ENCODE measurements at regions not wholly inside any gene's neighbourhood (a gene's known extent, or its start where the extent isn't known, plus 50 kb on each side); places are given as distances from the start of the nearest gene placed in this dataset.

DNA sequence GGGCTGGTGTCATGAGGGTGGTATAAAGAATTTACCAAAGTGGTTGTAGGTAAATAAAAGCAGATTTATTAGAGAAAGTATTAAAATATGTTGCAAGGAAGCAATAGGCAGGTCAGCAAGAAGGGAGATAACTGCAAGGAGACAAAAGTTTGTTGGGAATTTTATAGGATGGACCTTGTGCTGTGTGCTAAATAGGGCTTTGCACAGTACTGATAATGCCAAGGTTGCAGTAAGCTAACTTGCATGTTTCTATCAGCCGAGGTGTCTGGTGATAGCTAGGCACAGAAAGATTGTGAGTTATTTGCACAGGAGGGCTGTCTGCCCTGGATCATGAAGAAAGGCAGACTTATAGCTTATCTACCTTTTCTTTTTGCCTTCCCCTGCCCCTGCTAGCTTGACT is 102.5 kb upstream of the SPRED1 start:
- H3K27me3 ChIP-seq (ENCODE audit: insufficient read depth, low read length) = no peaks in the 10 kb centered on the region

More for the DNA sequence above, 102.5 kb upstream of the SPRED1 start:
- Histone ChIP-seq H3K4me3 (replicated peaks in 1 of 2; ENCODE audit: low read depth in 1 of 2, low read length in 2 of 2) (no peak overlapping the region), H3K27ac (ENCODE audit: low read depth, low read length) (no peak overlapping the region), H3K9ac (ENCODE audit: low read length) (no peak overlapping the region), H3K4me1 (ENCODE audit: control insufficient read depth in 1 of 2, insufficient read depth in 2 of 2, low read length in 2 of 2) (no peaks in the 10 kb centered on the region), H3K4me2 (ENCODE audit: low read length) (no peak overlapping the region), H4K20me1 (ENCODE audit: insufficient read depth) (no peaks in the 10 kb centered on the region), H3K36me3 (ENCODE audit: control insufficient read depth in 1 of 2, insufficient read depth in 2 of 2, low read length in 2 of 2) (no peaks in the 10 kb centered on the region), H3K9me2 (ENCODE audit: insufficient read depth) (no peaks in the 10 kb centered on the region), H3K79me2 (ENCODE audit: insufficient read depth, low read length) (no peaks in the 10 kb centered on the region), H3K9me3 (ENCODE audit: control insufficient read depth in 1 of 2, insufficient read depth in 1 of 2, low read depth in 1 of 2, low read length in 2 of 2) (peaks cover 0 to 5% of the 10 kb centered on the region in 2 experiments; a peak in 1 of 4 replicates), H2AFZ (ENCODE audit: low read depth, low read length, poor library complexity, severe bottlenecking) (no peak overlapping the region)
- POLR2A ChIA-PET = no interaction called here
- no TSS peak for BruUV-seq (replicated peaks)
- CTCF ChIA-PET = no interaction called here
- DNase-seq (ENCODE audit: low read depth, low spot score) = no peak
- no peak for ATAC-seq
- TF ChIP-seq REST (IDR thresholded peaks at IDR 0.05; ENCODE audit: low read depth) = no peak
- TF ChIP-seq SP1 (IDR thresholded peaks at IDR 0.05; ENCODE audit: low read depth) = no peak
- TF ChIP-seq, protein P1, sequence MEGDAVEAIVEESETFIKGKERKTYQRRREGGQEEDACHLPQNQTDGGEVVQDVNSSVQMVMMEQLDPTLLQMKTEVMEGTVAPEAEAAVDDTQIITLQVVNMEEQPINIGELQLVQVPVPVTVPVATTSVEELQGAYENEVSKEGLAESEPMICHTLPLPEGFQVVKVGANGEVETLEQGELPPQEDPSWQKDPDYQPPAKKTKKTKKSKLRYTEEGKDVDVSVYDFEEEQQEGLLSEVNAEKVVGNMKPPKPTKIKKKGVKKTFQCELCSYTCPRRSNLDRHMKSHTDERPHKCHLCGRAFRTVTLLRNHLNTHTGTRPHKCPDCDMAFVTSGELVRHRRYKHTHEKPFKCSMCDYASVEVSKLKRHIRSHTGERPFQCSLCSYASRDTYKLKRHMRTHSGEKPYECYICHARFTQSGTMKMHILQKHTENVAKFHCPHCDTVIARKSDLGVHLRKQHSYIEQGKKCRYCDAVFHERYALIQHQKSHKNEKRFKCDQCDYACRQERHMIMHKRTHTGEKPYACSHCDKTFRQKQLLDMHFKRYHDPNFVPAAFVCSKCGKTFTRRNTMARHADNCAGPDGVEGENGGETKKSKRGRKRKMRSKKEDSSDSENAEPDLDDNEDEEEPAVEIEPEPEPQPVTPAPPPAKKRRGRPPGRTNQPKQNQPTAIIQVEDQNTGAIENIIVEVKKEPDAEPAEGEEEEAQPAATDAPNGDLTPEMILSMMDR (IDR thresholded peaks at IDR 0.05 in 2 of 3, conservative IDR thresholded peaks at IDR 0.05 in 1 of 3; ENCODE audit: borderline replicate concordance in 1 of 3, insufficient read depth in 1 of 3, low read depth in 2 of 3, low read length in 2 of 3) = no peak
- intact Hi-C loops (cut with micrococcal nuclease) = no loop called here
- RAD21 ChIA-PET (ENCODE audit: low non-redundant PET in 1 of 2, low total read pairs in 2 of 2, uncharacterized antibody in 2 of 2, unreplicated experiment in 2 of 2) = no interaction called here

Measured in HCT116 (cell line).